Activated CD4-positive, alpha-beta T cell treated with anti-CD3 and anti-CD28 coated beads, Interleukin-2, amount 10 ng/mL, durations not matched to agents 7 days and 5 days (primary cell): ENCODE measurements at regions not wholly inside any gene's neighbourhood (a gene's known extent, or its start where the extent isn't known, plus 50 kb on each side); places are given as distances from the start of the nearest gene placed in this dataset.
"Not testable (repeated sequence)": the region's sequence is repeated elsewhere in the genome, so short reads cannot be mapped to it uniquely, and the experiment has no call there.

Experiments
- CTCF ChIA-PET: fragments of 350-600 bp; sonication (Branson Sonifier 250); formaldehyde crosslinking; loops from one replicate; lab custom pipeline; 2021; ENCODE audit warnings: antibody characterized with exemption; lab: Charles Lee
- POLR2A ChIA-PET: fragments of 350-600 bp; sonication (Branson Sonifier 250); formaldehyde crosslinking; loops from one replicate; lab custom pipeline; 2021; ENCODE audit warnings: antibody characterized with exemption; lab: Charles Lee
- DNase-seq: peaks from one replicate; pipeline ENCODE4 v3.0.0-alpha.2; 2020
- H3K27ac Mint-ChIP-seq: one replicate; pipeline ENCODE4 v1.8.0; 2021; ENCODE audit warnings: mild to moderate bottlenecking, moderate library complexity, mixed read lengths
- H3K27me3 Mint-ChIP-seq: one replicate; pipeline ENCODE4 v1.8.0; 2021; ENCODE audit warnings: mixed read lengths
- H3K36me3 Mint-ChIP-seq: one replicate; pipeline ENCODE4 v1.8.0; 2021; ENCODE audit warnings: low read depth, mixed read lengths
- H3K4me1 Mint-ChIP-seq: one replicate; pipeline ENCODE4 v1.8.0; 2021; ENCODE audit warnings: mixed read lengths
- H3K4me3 Mint-ChIP-seq: one replicate; pipeline ENCODE4 v1.8.0; 2021; ENCODE audit warnings: mild to moderate bottlenecking, moderate library complexity, mixed read lengths
- H3K9me3 Mint-ChIP-seq: one replicate; pipeline ENCODE4 v1.8.0; 2021; ENCODE audit warnings: mixed read lengths

GRCh38 chr3:137296116-137296515, 338.3 kb downstream of the IL20RB start:
- H3K4me3 Mint-ChIP-seq, result no peak overlapping the region
- ChIA-PET POLR2A (no interaction called here), CTCF (no interaction called here)
- no peaks in the 10 kb centered on the region for H3K36me3 Mint-ChIP-seq
- no peak overlapping the region for H3K27ac Mint-ChIP-seq
- H3K4me1 Mint-ChIP-seq, result no peaks in the 10 kb centered on the region
- peaks cover 2% of the 10 kb centered on the region for H3K27me3 Mint-ChIP-seq
- DNase-seq, result no peak
- H3K9me3 Mint-ChIP-seq, result no peaks in the 10 kb centered on the region

GRCh38 chr3:137297770-137298169, 340.0 kb downstream of the IL20RB start:
- no peak overlapping the region for H3K4me3 Mint-ChIP-seq
- CTCF ChIA-PET, result no interaction called here
- H3K27me3 Mint-ChIP-seq, result no peaks in the 10 kb centered on the region
- no peak for DNase-seq
- no peaks in the 10 kb centered on the region for H3K9me3 Mint-ChIP-seq
- POLR2A ChIA-PET, result no interaction called here
- H3K27ac Mint-ChIP-seq, result no peak overlapping the region
- H3K36me3 Mint-ChIP-seq, result no peaks in the 10 kb centered on the region
- H3K4me1 Mint-ChIP-seq, result no peaks in the 10 kb centered on the region

GRCh38 chr3:137300703-137301102, 342.9 kb downstream of the IL20RB start:
- POLR2A ChIA-PET, result no interaction called here

GRCh38 chr3:137304313-137305056, 346.7 kb downstream of the IL20RB start:
- H3K27me3 Mint-ChIP-seq, result peaks cover 4% of the 10 kb centered on the region
- DNase-seq, result no peak
- H3K9me3 Mint-ChIP-seq, result peaks cover 2% of the 10 kb centered on the region
- no peaks in the 10 kb centered on the region for H3K36me3 Mint-ChIP-seq
- no peak overlapping the region for H3K27ac Mint-ChIP-seq
- CTCF ChIA-PET, result no interaction called here
- POLR2A ChIA-PET, result no interaction called here
- no peaks in the 10 kb centered on the region for H3K4me1 Mint-ChIP-seq
- H3K4me3 Mint-ChIP-seq, result no peak overlapping the region

More at GRCh38 chr3:137300703-137301102, 342.9 kb downstream of the IL20RB start:
- no peak overlapping the region for H3K27ac Mint-ChIP-seq
- no peaks in the 10 kb centered on the region for H3K9me3 Mint-ChIP-seq
- CTCF ChIA-PET, result no interaction called here
- H3K27me3 Mint-ChIP-seq, result peaks cover 2% of the 10 kb centered on the region
- H3K4me3 Mint-ChIP-seq, result no peak overlapping the region
- DNase-seq, result no peak
- H3K4me1 Mint-ChIP-seq, result no peaks in the 10 kb centered on the region
- no peaks in the 10 kb centered on the region for H3K36me3 Mint-ChIP-seq

GRCh38 chr3:137324114-137324513, 366.3 kb downstream of the IL20RB start:
- H3K9me3 Mint-ChIP-seq, result peaks cover 5% of the 10 kb centered on the region
- no peaks in the 10 kb centered on the region for H3K36me3 Mint-ChIP-seq
- POLR2A ChIA-PET, result no interaction called here
- DNase-seq, result no peak
- no peaks in the 10 kb centered on the region for H3K4me1 Mint-ChIP-seq
- H3K27ac Mint-ChIP-seq, result no peak overlapping the region
- H3K4me3 Mint-ChIP-seq, result no peak overlapping the region
- no peaks in the 10 kb centered on the region for H3K27me3 Mint-ChIP-seq
- CTCF ChIA-PET, result no interaction called here

- ChIA-PET CTCF (no interaction called here), POLR2A (no interaction called here)
- no peak for DNase-seq
- H3K27me3 Mint-ChIP-seq, result no peaks in the 10 kb centered on the region
- peaks cover 5% of the 10 kb centered on the region for H3K9me3 Mint-ChIP-seq
- H3K4me1 Mint-ChIP-seq, result no peaks in the 10 kb centered on the region
- no peak overlapping the region for H3K27ac Mint-ChIP-seq
- no peak overlapping the region for H3K4me3 Mint-ChIP-seq
- no peaks in the 10 kb centered on the region for H3K36me3 Mint-ChIP-seq
Measured at GRCh38 chr3:137325170-137325569, 367.4 kb downstream of the IL20RB start.

- ChIA-PET CTCF (no interaction called here), POLR2A (no interaction called here)
- Mint-ChIP-seq H3K27ac (no peak overlapping the region), H3K36me3 (no peaks in the 10 kb centered on the region), H3K4me3 (no peak overlapping the region), H3K9me3 (peaks cover 5% of the 10 kb centered on the region), H3K27me3 (no peaks in the 10 kb centered on the region), H3K4me1 (no peaks in the 10 kb centered on the region)
- DNase-seq, result no peak
Measured at GRCh38 chr3:137325934-137326333, 368.2 kb downstream of the IL20RB start.

GRCh38 chr3:137329594-137329993, 371.8 kb downstream of the IL20RB start:
- H3K4me3 Mint-ChIP-seq, result no peak overlapping the region
- H3K36me3 Mint-ChIP-seq, result no peaks in the 10 kb centered on the region
- H3K27me3 Mint-ChIP-seq, result no peaks in the 10 kb centered on the region
- H3K27ac Mint-ChIP-seq, result no peak overlapping the region
- peaks cover 5% of the 10 kb centered on the region for H3K9me3 Mint-ChIP-seq
- H3K4me1 Mint-ChIP-seq, result no peaks in the 10 kb centered on the region
- ChIA-PET POLR2A (no interaction called here), CTCF (no interaction called here)
- DNase-seq, result no peak

- no peaks in the 10 kb centered on the region for H3K4me1 Mint-ChIP-seq
- POLR2A ChIA-PET, result no interaction called here
- H3K9me3 Mint-ChIP-seq, result peaks cover 5% of the 10 kb centered on the region
- CTCF ChIA-PET, result no interaction called here
- no peak for DNase-seq
- H3K36me3 Mint-ChIP-seq, result no peaks in the 10 kb centered on the region
- no peak overlapping the region for H3K4me3 Mint-ChIP-seq
- no peak overlapping the region for H3K27ac Mint-ChIP-seq
- no peaks in the 10 kb centered on the region for H3K27me3 Mint-ChIP-seq
Measured at GRCh38 chr3:137330246-137330645, 372.5 kb downstream of the IL20RB start.

- no peak for DNase-seq
- Mint-ChIP-seq H3K36me3 (no peaks in the 10 kb centered on the region), H3K27ac (no peak overlapping the region), H3K4me1 (no peaks in the 10 kb centered on the region), H3K27me3 (no peaks in the 10 kb centered on the region), H3K4me3 (no peak overlapping the region), H3K9me3 (no peaks in the 10 kb centered on the region)
- CTCF ChIA-PET, result no interaction called here
- POLR2A ChIA-PET, result no interaction called here
Measured at GRCh38 chr3:137332297-137332696, 374.5 kb downstream of the IL20RB start.

- DNase-seq, result no peak
- ChIA-PET CTCF (no interaction called here), POLR2A (no interaction called here)
- Mint-ChIP-seq H3K36me3 (no peaks in the 10 kb centered on the region), H3K9me3 (peaks cover 18% of the 10 kb centered on the region), H3K4me1 (no peaks in the 10 kb centered on the region), H3K27me3 (no peaks in the 10 kb centered on the region), H3K4me3 (no peak overlapping the region), H3K27ac (no peak overlapping the region)
Measured at GRCh38 chr3:137335478-137335877, 377.7 kb downstream of the IL20RB start.

- H3K36me3 Mint-ChIP-seq, CTCF ChIA-PET, H3K4me3 Mint-ChIP-seq, H3K27me3 Mint-ChIP-seq, POLR2A ChIA-PET, DNase-seq, H3K4me1 Mint-ChIP-seq, H3K27ac Mint-ChIP-seq: not testable (repeated sequence)
- H3K9me3 Mint-ChIP-seq, result peaks cover 19% of the 10 kb centered on the region
Measured at GRCh38 chr3:137338400-137338799, 380.6 kb downstream of the IL20RB start.

- DNase-seq, result no peak
- no peaks in the 10 kb centered on the region for H3K27me3 Mint-ChIP-seq
- H3K4me1 Mint-ChIP-seq, result no peaks in the 10 kb centered on the region
- H3K9me3 Mint-ChIP-seq, result peaks cover 13% of the 10 kb centered on the region
- ChIA-PET CTCF (no interaction called here), POLR2A (no interaction called here)
- no peak overlapping the region for H3K4me3 Mint-ChIP-seq
- H3K27ac Mint-ChIP-seq, result no peak overlapping the region
- no peaks in the 10 kb centered on the region for H3K36me3 Mint-ChIP-seq
Measured at GRCh38 chr3:137343283-137343682, 385.5 kb downstream of the IL20RB start.

- H3K36me3 Mint-ChIP-seq, result no peaks in the 10 kb centered on the region
- no peak for DNase-seq
- no peak overlapping the region for H3K4me3 Mint-ChIP-seq
- CTCF ChIA-PET, result no interaction called here
- no peaks in the 10 kb centered on the region for H3K27me3 Mint-ChIP-seq
- no peak overlapping the region for H3K27ac Mint-ChIP-seq
- H3K4me1 Mint-ChIP-seq, result no peaks in the 10 kb centered on the region
- POLR2A ChIA-PET, result no interaction called here
- H3K9me3 Mint-ChIP-seq, result no peaks in the 10 kb centered on the region
Measured at GRCh38 chr3:137347132-137347531, 389.3 kb downstream of the IL20RB start.
